SJCRH30 (cell line): ENCODE measurements at regions not wholly inside any gene's neighbourhood (a gene's known extent, or its start where the extent isn't known, plus 50 kb on each side); places are given as distances from the start of the nearest gene placed in this dataset.

Experiments used
- DNase-seq, 2 experiments: peaks; one replicate each; pipeline ENCODE4 v3.0.0-alpha.2; 2015 to 2020
- H3K27ac ChIP-seq: fragments of 250-450 bp; sonication (Bioruptor Pico); 2 replicates; pipeline ENCODE4 v1.5.1; 2020; ENCODE audit warnings: mild to moderate bottlenecking, moderate library complexity
- H3K27me3 ChIP-seq: fragments of 250-450 bp; sonication (Bioruptor Pico); 2 replicates; pipeline ENCODE4 v1.5.1; 2020; ENCODE audit warnings: mild to moderate bottlenecking, moderate library complexity
- H3K36me3 ChIP-seq: fragments of 250-450 bp; sonication (Bioruptor Pico); 2 replicates; pipeline ENCODE4 v1.5.1; 2020; ENCODE audit warnings: mild to moderate bottlenecking, moderate library complexity
- H3K4me1 ChIP-seq: fragments of 250-450 bp; sonication (Bioruptor Pico); 2 replicates; pipeline ENCODE4 v1.5.1; 2020; ENCODE audit warnings: mild to moderate bottlenecking, moderate library complexity
- H3K4me3 ChIP-seq: fragments of 250-450 bp; sonication (Bioruptor Pico); 2 replicates; pipeline ENCODE4 v1.5.1; 2020; ENCODE audit warnings: mild to moderate bottlenecking, moderate library complexity
- H3K9me3 ChIP-seq: fragments of 250-450 bp; sonication (Bioruptor Pico); replicated peaks from 2 replicates; pipeline ENCODE4 v1.5.1; 2020; ENCODE audit warnings: mild to moderate bottlenecking, moderate library complexity

- no peaks in the 10 kb centered on the region for H3K27me3 ChIP-seq
- DNase-seq = no peak
- H3K4me3 ChIP-seq = no peak overlapping the region
- peaks cover 4% of the 10 kb centered on the region; the same call in 1 of the 2 replicates for H3K4me1 ChIP-seq
- no peak overlapping the region for H3K27ac ChIP-seq
- H3K36me3 ChIP-seq = no peaks in the 10 kb centered on the region
- H3K9me3 ChIP-seq = no peaks in the 10 kb centered on the region
Measured at GRCh38 chr4:3863841-3864741, 97.9 kb downstream of the ADRA2C start.

GRCh38 chr4:3864742-3865721 is 98.8 kb downstream of the ADRA2C start:
- no peaks in the 10 kb centered on the region for H3K36me3 ChIP-seq
- H3K4me3 ChIP-seq = no peak overlapping the region
- H3K9me3 ChIP-seq = no peaks in the 10 kb centered on the region
- H3K27ac ChIP-seq = no peak overlapping the region
- no peaks in the 10 kb centered on the region for H3K27me3 ChIP-seq
- no peak for DNase-seq
- peaks cover 4% of the 10 kb centered on the region; the same call in 1 of the 2 replicates for H3K4me1 ChIP-seq

- Histone ChIP-seq H3K9me3 (no peaks in the 10 kb centered on the region), H3K4me1 (no peaks in the 10 kb centered on the region), H3K36me3 (no peaks in the 10 kb centered on the region), H3K27ac (no peak overlapping the region), H3K4me3 (no peak overlapping the region), H3K27me3 (no peaks in the 10 kb centered on the region)
- DNase-seq = peak in 1 of 2 experiments; percentile 2
Measured at GRCh38 chr4:3865986-3866812, 100.0 kb downstream of the ADRA2C start.

GRCh38 chr4:3866813-3867129 is 100.6 kb downstream of the ADRA2C start:
- H3K4me3 ChIP-seq = no peak overlapping the region
- H3K36me3 ChIP-seq = no peaks in the 10 kb centered on the region
- H3K27ac ChIP-seq = no peak overlapping the region
- DNase-seq = peak in 1 of 2 experiments; percentile 0
- H3K4me1 ChIP-seq = no peaks in the 10 kb centered on the region
- H3K27me3 ChIP-seq = no peaks in the 10 kb centered on the region
- no peaks in the 10 kb centered on the region for H3K9me3 ChIP-seq

GRCh38 chr4:3867403-3868100 is 101.4 kb downstream of the ADRA2C start:
- no peak overlapping the region for H3K4me3 ChIP-seq
- no peaks in the 10 kb centered on the region for H3K36me3 ChIP-seq
- no peaks in the 10 kb centered on the region for H3K9me3 ChIP-seq
- H3K27ac ChIP-seq = no peak overlapping the region
- peak in 1 of 2 experiments; percentile 0 for DNase-seq
- no peaks in the 10 kb centered on the region for H3K4me1 ChIP-seq
- no peaks in the 10 kb centered on the region for H3K27me3 ChIP-seq

GRCh38 chr4:3868211-3869173 is 102.3 kb downstream of the ADRA2C start:
- peak; percentile 54 to 65 for DNase-seq
- no peak overlapping the region for H3K27ac ChIP-seq
- H3K4me1 ChIP-seq = no peaks in the 10 kb centered on the region
- H3K9me3 ChIP-seq = no peaks in the 10 kb centered on the region
- H3K27me3 ChIP-seq = no peaks in the 10 kb centered on the region
- H3K36me3 ChIP-seq = no peaks in the 10 kb centered on the region
- H3K4me3 ChIP-seq = no peak overlapping the region

- H3K4me1 ChIP-seq = no peaks in the 10 kb centered on the region
- DNase-seq = no peak
Measured at GRCh38 chr4:3869174-3869572, 103.0 kb downstream of the ADRA2C start.

GRCh38 chr4:3869661-3870566 is 103.7 kb downstream of the ADRA2C start:
- peak in 1 of 2 experiments; percentile 2 for DNase-seq
- Histone ChIP-seq H3K4me3 (no peak overlapping the region), H3K4me1 (no peaks in the 10 kb centered on the region), H3K27ac (no peak overlapping the region), H3K27me3 (no peaks in the 10 kb centered on the region), H3K36me3 (no peaks in the 10 kb centered on the region), H3K9me3 (no peaks in the 10 kb centered on the region)

More at GRCh38 chr4:3869174-3869572, 103.0 kb downstream of the ADRA2C start:
- Histone ChIP-seq H3K27me3 (no peaks in the 10 kb centered on the region), H3K36me3 (no peaks in the 10 kb centered on the region), H3K27ac (no peak overlapping the region), H3K9me3 (no peaks in the 10 kb centered on the region), H3K4me3 (no peak overlapping the region)

GRCh38 chr4:3870567-3870962 is 104.4 kb downstream of the ADRA2C start:
- H3K9me3 ChIP-seq = no peaks in the 10 kb centered on the region
- H3K4me1 ChIP-seq = no peaks in the 10 kb centered on the region
- no peak for DNase-seq
- H3K27ac ChIP-seq = no peak overlapping the region
- H3K4me3 ChIP-seq = no peak overlapping the region
- no peaks in the 10 kb centered on the region for H3K36me3 ChIP-seq
- H3K27me3 ChIP-seq = no peaks in the 10 kb centered on the region

- Histone ChIP-seq H3K27me3 (no peaks in the 10 kb centered on the region), H3K4me1 (no peaks in the 10 kb centered on the region; the same call in 1 of the 2 replicates), H3K36me3 (no peaks in the 10 kb centered on the region), H3K27ac (no peak overlapping the region), H3K9me3 (no peaks in the 10 kb centered on the region), H3K4me3 (no peak overlapping the region)
- no peak for DNase-seq
Measured at GRCh38 chr4:3871181-3871852, 105.1 kb downstream of the ADRA2C start.

- no peaks in the 10 kb centered on the region for H3K9me3 ChIP-seq
- no peak for DNase-seq
- H3K4me3 ChIP-seq = no peak overlapping the region
- no peaks in the 10 kb centered on the region for H3K27me3 ChIP-seq
- H3K27ac ChIP-seq = no peak overlapping the region
- no peaks in the 10 kb centered on the region; the same call in 1 of the 2 replicates for H3K4me1 ChIP-seq
- no peaks in the 10 kb centered on the region for H3K36me3 ChIP-seq
Measured at GRCh38 chr4:3871881-3872833, 106.0 kb downstream of the ADRA2C start.
